Occipital lobe (tissue), 1 donor: ENCODE measurements at regions not wholly inside any gene's neighbourhood (a gene's known extent, or its start where the extent isn't known, plus 50 kb on each side); places are given as distances from the start of the nearest gene placed in this dataset.

Experiments
- DNase-seq: peaks from one replicate; lab custom pipeline; 2025; lab: John Stamatoyannopoulos, UW

DNA sequence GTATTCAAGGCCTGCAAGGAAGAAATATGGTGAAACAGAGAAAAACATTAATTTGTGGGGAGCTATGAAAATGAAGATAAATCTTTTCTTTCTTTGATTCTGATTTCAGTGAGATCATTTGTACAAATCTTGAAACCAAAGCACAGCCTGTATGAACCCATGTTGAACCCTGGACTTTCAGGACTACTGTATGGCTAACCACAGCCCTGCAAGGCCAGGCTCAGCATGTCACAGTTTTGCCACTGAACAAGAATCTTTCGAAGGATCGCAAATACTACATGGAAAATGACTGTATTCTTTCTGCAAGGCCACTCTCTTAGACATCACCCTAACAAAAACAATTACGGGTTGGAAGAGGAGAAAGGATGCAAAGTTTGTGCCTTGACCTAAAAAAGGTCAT lies 161.7 kb upstream of the MAF start:
- no peak for DNase-seq

DNA sequence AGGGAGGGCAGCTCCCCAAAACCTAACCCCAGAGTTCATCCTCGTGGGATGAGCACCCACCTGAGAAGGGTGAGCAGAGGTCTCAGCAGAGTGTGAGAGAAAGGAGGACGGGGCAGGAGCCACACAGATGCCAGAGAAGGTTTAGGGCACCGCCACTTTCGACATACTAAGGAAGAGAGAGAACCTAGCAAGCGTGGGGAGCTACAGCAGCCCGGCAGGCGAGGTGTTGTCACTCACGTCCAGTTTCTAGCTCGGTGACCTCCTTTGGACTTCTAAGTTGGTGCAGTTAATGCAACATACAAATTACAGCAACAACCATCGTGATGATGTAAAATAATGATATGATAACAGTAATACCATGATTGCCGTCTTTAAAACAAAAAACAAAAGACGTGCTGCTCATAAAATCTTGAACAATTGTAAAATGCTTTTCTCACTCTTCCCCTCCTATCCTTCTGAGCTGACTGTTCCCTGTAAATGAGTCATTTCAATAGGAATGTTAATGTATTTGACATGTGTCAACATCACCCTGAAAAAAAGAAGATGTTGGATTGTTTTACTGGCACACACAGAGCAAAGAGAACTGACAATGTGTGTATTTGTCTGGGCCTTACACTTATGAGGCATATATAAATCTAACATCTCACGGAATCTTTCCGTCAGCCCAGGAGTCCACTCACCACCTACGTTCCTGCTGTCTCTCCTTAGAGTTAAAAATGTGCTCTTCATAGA lies 158.2 kb upstream of the MAF start:
- DNase-seq: no peak

DNA sequence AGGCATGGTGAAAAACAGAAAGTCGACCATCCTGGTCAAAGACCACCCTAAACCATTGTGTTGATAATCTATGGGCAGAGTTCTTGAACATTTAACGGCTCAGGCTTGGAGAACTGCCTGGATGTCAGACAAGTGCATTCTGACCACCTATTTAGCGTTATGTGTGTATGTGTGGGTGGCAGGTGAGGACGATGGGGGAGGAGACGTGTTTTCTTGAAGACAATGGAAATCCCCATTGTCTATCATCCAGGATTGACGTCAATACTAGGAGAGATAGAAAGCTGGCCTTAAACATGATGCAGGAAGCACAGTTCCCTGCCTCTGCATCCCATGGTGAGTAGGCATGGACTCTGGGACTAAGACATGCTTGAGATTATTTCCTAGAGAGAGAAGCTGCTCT lies 157.4 kb upstream of the MAF start:
- DNase-seq: no peak

DNA sequence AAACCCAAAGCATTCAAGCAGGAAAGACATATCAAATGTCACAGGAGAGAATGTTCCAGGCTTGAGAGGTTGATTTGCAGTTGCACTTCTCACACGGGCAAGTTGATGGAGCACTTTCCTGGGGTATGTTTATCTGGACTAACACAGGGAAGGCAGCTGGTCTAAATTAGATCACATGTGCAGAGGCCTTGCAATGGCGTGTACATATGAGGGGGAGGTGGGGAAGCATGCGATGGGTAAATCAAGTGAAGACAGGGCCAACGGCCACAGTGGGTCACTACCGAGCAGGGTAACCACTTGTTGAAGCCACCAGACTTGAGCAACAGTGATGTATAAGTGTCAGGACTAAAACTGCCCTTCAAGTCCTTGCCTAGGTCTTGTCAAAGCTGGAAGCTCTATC lies 156.6 kb upstream of the MAF start:
- no peak for DNase-seq

DNA sequence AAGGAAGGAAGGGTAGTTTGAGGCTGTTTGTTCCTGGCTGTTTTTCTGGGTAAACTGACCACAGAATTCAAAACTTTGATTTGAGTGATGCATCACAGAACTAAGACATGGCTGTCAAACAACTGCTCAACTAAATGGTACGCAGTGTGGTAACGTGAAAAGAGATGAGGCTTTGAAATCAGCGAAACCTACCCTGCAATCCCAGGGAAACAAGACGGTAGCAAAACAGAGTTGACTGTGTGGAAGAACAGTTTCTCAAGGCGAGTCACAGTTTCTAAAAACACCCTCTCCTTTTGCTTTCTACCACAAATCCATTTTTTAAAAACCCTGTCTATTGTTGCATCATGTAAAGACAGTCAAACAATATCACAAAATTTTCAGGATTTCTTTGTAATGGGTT lies 156.0 kb upstream of the MAF start:
- DNase-seq: no peak

DNA sequence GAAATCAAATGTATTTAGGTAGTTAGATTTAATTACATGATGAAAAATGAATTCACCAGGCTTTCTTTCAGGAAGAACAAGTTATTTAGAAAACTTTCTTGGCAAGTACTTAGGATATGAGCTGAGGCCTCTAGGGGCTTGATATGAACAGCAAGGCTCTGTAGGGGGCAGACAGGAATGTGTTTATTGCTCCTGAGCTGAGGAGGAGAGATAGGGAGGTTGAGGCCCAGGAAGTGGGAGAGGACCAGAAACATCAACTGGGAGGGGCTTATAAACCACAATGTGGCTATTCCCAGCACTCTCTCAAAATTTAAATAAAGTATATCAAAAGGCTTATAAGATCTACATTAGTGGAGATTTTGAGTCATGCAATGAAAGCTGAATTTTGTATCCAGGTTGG lies 154.0 kb upstream of the MAF start:
- no peak for DNase-seq

DNA sequence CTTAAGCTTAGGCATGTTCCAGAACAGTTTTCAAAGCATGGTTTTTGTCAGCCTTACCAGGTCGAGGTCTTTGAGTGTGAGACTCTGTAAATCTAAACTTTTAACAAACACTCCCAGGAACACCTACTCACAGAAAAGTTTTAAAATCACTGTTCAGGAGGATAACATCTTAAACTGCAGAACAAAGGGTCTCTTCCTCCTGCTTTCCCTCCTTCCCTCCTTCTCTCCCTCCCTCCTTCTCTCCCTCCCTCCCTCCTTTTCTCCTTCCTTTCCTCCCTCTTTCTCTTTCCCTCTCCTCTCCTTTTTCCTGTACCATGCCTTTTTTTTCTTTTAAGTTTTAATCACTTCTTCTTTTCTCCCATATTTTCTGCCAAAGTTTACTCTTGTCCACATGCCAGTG lies 153.5 kb upstream of the MAF start:
- no peak for DNase-seq

DNA sequence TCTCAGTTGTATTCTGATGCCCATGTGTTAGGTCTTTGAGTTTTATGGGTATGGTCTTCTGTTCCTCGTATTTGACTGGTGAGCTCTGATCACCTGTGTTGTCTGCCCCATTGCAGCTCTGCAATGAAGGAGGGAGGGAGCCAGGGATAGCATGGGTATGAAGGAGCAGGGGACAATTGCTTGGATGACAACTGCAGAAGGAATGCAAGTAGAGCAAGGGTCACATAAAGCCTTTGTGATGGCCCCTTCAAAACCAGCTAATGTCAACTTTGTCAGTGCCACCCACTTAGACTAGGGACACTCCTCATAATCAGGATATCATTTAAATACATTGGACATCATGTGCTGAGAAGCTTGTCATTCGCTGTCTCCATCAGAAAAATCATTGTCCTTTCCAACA lies 152.7 kb upstream of the MAF start:
- no peak for DNase-seq

DNA sequence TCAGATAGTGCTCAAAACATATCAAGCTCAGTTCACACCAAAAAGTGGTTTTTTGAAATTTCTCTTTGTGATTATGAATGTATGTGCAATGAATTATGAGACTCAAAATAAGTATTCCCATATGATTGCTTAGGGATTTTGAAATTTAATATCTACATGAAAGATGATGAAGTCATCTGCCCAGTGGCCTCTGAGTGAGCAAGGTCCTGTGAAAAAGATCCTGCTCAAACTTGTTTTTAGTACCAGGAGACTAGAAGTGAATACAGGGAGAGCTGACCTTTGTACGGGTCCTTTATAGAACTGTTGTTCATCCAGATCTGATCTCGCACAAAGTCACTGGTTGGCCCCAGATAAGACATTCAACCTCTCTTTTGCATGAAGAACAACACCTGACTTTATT lies 151.9 kb upstream of the MAF start:
- DNase-seq: no peak

DNA sequence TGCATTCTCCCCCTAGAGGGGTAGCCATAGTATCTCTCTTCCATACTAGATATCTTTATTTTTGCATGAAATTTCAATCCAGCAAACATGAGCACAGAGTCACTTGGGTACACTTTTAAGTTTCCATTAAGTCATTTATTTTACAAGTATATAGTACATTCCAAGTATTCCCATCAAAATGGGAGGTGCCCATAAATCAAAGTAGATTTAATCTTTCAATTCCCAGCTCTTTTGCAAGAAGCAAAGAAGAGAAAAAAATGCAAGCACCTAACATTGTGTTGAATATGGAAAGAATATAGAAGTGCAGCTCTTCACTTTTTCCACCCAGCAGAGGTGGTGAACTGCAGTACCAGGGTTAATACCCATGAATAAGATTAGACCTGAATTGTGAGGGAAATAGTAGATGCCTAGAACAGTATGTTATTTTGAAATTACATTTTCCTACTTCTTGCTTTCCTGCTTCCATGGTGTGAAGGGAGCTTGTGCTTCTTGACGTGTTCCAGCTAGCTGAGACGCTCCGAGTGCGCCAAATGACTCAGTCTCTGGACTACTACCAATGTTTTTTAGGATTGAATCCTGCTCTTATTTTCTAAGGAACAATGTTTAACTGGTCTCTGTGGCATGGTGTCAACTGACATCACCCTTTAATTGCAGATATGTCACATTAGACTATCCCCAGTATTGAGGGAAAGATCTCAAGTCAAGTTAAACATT lies 151.1 kb upstream of the MAF start:
- DNase-seq: peak; percentile 13

DNA sequence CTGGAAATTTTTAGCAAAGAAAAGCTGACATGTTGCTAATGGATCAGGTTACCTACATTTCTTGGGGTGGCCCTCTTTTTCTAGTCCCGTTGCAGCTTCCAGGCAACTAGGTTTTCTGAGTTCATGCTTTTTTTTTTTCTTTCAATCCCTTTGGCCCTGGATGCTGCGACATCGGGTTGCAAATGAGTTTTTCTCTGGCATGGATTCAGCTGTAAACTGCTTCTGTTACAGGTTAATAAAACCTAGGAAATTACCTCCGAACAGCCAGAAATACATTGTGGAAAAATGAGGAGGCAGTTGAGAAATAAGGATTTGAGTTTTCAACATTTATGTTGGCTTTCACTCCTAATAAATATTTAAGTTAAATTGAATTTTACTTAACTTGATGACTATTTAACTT lies 149.8 kb upstream of the MAF start:
- DNase-seq: no peak

DNA sequence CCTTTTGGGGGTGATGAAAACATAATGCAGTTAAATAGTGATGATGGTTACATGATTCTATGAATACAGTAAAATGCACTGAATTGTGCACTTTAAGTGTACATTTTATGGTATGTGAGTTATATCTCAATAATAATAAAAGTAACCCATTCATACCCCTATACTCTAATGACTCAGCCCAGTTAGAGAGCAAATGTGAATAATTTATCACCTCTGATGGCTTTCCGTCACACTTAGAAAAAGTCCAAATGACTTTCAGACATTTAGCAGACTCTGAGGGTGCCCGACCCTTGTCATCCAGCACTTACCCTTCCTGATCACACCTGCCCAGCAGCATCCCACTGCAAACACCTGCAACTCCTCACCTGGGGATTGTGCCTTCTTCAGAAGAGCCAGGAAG lies 148.1 kb upstream of the MAF start:
- DNase-seq: no peak

DNA sequence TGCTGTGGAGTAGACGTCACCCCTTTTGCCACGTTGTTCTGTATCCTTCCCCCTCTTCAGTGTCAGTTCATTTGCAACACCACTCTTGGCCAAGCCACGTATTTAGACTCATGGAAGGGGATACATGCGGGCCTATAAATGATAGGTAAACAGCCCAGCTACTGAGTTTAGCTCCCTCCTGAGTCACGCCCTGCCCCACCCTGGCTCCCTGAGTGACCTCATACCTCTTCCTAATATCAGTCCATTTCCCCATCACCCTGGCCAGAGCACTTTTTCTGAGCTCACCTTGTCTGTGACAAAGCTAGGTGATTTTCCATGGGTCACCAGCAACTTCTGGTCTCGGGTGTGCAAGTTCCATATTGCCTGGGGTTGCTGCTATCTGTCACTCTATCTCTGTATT lies 147.2 kb upstream of the MAF start:
- DNase-seq: no peak

DNA sequence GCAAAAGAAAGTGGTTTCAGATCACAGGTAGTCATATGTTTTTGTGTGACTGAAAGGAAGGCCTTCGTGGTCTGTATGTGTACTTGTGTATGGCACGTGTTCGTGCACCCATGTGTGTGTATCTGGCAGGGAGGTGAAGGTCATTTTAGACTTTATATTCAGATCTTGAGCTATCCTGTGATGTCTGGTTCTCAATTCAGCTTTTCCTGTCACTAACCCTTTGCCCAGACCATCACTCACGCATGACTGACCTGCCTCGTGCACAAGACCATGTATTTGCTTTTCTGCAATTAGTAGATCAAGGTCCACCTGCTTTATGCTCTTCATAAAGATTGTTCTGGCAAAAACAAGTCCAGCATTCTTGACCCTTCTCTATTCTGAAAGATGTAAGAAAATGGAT lies 139.7 kb upstream of the MAF start:
- no peak for DNase-seq

DNA sequence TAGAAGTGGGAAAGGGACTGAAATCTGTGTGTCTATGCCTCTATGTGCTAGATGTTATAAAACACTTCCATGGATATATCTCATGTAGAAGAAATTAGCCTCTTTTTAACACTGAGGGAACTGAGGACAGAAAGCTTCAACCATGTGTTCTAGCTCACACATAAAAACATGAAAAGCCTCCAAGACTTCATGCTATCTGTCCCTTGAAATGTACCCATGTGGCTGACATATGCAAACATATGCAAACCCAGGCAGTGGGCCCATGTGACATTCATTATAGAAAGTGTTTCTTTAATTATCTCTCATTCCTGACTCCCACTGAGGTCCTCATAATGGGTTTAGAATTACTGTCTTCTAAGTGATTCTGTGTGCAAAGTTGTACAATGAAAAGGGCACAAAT lies 134.7 kb upstream of the MAF start:
- no peak for DNase-seq

DNA sequence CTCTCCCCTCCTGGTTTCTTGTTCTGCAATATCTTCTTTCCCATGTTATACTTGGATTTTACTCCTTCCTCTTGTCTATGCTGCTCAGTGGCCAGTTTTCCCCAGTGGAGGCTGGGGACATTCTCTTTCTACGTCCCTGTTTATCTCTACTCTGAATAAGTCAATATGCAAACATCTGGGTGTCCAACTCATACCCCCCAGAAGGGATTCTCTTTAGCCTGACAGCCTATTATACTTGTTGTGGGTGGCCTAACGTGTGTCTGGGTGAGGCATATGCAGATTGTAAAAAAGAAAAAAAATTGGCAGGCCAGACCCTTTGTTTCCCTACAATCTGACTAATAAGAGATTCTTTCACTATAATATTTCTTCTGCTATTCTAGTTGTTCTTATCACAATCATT lies 134.2 kb upstream of the MAF start:
- no peak for DNase-seq

DNA sequence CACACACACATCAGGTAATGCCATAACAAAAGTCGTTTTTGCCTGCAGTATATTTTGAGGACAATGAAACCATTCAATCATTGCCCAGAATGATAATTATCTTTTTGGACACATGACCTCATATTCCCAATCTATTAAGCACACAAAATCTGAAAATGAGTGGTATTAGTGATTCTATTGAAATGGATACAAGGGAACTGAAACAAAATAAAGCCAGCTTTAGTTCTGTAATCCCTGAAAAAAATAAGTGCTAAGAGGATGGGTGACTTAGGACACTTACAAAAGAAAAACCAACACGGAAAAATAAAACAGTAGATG lies 128.3 kb upstream of the MAF start:
- DNase-seq: no peak

DNA sequence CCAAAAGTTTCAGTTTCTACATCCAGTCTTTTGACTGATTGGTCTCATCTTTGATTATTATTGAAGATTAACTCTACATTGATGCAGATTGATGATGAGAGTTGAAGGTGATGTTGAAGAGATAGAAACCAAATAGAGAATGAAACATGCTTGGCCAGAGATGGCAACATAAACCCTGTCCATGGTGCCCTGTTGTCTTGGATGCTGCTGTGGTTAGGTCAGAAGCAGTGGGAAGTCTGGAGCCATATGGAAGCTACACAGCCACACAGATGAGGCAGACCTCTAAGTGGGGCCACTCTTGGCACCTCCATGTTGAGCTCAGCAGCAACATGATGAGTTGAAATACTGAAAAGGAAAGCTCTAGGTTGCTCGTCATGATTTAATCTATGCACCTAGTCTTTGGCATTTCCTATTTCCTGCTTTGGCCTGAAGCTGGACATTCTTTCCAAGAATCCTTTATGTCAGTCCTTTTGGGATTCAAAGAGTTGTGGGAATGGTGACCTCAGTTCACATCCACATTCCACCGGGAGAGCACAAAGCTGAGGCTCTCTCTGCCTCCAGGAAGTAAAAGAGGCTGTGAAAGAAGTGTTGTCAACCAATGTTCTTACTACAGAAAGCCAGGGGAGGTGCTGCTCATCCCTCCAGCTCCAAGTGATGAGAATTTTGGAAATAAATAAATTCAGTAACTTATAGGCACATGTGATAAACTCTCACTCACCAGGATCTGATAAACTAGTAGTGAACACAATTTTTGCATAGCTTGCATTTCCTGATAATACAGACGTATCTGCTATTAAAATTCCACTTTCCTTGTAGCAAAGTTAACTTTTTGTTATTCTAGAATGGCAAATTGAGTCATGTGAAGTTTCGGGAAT lies 127.7 kb upstream of the MAF start:
- DNase-seq: no peak

DNA sequence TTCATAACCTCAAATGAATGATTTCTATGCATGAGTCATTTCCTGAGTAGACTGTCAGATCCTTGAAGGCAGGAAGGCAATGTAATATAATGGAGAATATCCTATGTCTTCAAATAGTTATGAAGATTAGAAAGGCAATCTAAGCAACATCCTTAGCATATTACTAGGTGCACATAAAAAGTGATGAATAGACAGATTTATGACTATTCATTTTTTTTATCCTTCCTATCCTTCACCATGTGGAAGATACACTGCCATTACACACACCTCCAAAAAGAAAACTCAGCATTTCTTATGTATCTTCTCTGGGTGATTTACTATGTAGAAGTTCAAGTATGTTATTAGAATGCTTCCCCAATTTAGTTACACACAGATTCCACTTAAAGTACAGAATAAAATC lies 126.4 kb upstream of the MAF start:
- DNase-seq: no peak

DNA sequence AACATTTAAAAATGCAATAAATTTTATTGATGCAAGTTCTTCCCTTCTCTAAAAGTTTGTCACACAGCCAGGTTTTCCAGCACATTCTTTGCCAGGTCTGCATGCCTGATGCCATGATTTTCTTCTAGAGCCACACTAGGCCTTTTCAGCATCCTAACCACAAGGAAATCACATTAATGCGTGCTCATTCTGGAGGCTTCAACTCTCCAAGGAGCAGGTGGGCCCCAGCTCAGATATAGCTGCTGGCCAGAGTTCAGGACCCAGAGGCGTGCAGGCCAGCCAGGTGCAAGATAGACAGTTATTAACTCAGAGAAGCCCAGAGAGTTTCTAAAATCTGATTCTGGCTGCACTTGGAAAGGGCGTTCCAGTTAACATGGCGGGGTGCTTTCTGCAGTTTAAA lies 124.5 kb upstream of the MAF start:
- DNase-seq: no peak

DNA sequence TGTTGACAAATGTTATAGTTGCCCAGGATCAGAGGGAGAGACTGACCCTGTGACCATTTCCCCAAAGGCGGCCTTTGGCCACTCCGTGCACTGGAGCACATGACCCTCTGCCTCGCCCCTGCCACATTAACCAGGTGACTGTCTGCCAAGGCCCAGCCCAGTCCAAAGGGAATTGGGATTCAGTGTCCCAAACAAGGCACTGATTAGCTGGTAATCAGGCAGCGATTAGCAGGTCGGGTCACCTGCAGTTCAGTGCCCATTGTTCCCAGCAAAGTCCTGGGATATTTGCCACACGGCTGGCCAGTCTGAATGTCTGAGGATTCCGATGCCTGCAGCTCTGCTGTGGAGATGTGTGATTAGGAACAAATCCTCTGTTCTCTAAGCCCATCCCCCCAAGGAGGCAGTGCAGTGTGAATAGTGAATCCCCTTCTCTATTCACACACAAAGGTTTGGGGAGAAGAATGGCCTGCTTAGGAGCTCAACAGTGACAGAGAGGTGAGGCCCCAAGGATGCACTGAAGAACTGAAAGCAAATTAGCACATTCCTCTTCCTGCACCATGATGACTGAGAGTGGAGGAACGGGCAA lies 123.1 kb upstream of the MAF start:
- DNase-seq: no peak

DNA sequence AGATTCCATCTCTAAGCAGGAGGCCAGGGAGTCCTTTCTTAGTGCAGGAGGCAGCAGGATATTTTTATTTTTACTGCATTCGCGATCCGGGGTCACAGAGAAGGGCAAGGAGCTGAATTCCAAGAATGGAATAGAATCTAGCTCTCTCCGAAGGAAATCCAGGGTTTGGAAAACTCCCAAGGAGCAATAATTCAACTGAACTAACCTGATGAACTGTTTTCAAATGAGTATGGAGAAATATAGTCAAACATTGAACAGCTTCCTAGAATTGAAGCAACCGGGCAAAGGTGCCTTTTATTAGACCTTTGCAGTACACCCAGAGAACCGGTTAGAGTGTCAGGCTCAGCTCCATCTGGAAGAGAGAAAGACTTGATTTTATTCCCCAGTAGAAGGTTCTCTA lies 120.7 kb upstream of the MAF start:
- DNase-seq: no peak
